GM12873 (cell line): ENCODE measurements at regions not wholly inside any gene's neighbourhood (a gene's known extent, or its start where the extent isn't known, plus 50 kb on each side); places are given as distances from the start of the nearest gene placed in this dataset.

Experiments
- CTCF ChIP-seq: IDR thresholded peaks from 2 replicates; pipeline ENCODE4 v1.5.1; 2012; ENCODE audit warnings: low read depth, mild to moderate bottlenecking, moderate library complexity, low read length, control low read depth; ENCODE audit not compliant: insufficient read depth; ENCODE audit errors: missing control alignments

- TF ChIP-seq CTCF, result no peak
These were observed 88.8 kb downstream of the ANXA2R start for GRCh38 chr5:42951293-42951840.

GRCh38 chr5:42950456-42951292 lies 89.4 kb downstream of the ANXA2R start:
- peak; percentile 3 for TF ChIP-seq CTCF

GRCh38 chr5:42950116-42950455 lies 90.0 kb downstream of the ANXA2R start:
- no peak for TF ChIP-seq CTCF

GRCh38 chr5:42949348-42950115 lies 90.6 kb downstream of the ANXA2R start:
- TF ChIP-seq CTCF, result peak; percentile 76

GRCh38 chr5:42948961-42949347 lies 91.2 kb downstream of the ANXA2R start:
- TF ChIP-seq CTCF, result no peak

GRCh38 chr5:42944989-42945388 lies 95.1 kb downstream of the ANXA2R start:
- TF ChIP-seq CTCF, result no peak

GRCh38 chr5:42943931-42944631 lies 96.0 kb downstream of the ANXA2R start:
- TF ChIP-seq CTCF, result no peak
